OCI-LY3 (cell line): ENCODE measurements at regions not wholly inside any gene's neighbourhood (a gene's known extent, or its start where the extent isn't known, plus 50 kb on each side); places are given as distances from the start of the nearest gene placed in this dataset.
"Not testable (repeated sequence)": the region's sequence is repeated elsewhere in the genome, so short reads cannot be mapped to it uniquely, and the experiment has no call there.

Experiments
- H2AFZ ChIP-seq: fragments of 200-600, 300-600 bp; shearing (Covaris generic); 2 replicates; pipeline ENCODE4 v1.6.0; 2014; ENCODE audit warnings: antibody characterized with exemption, low read depth, low read length
- H3K27ac ChIP-seq: fragments of 200-600, 300-600 bp; sonication (generic); 2 replicates; pipeline ENCODE4 v1.5.1; 2014; ENCODE audit warnings: mild to moderate bottlenecking, low read length, moderate library complexity, mixed read lengths
- H3K27me3 ChIP-seq: fragments of 200-600, 300-600 bp; sonication (generic); 2 replicates; pipeline ENCODE4 v1.6.1; 2014; ENCODE audit warnings: low read depth, low read length, mixed read lengths
- H3K36me3 ChIP-seq: fragments of 200-600, 300-600 bp; sonication (generic); replicated peaks from 2 replicates; pipeline ENCODE3; 2014; ENCODE audit warnings: low read depth, low read length, mixed read lengths
- H3K4me1 ChIP-seq: fragments of 300-600, 200-600 bp; sonication (generic); 2 replicates; pipeline ENCODE4 v1.6.1; 2014; ENCODE audit warnings: low read length, mixed read lengths
- H3K4me2 ChIP-seq: fragments of 200-600, 300-600 bp; sonication (generic); 2 replicates; pipeline ENCODE4 v1.6.1; 2014; ENCODE audit warnings: low read length, mixed read lengths
- H3K4me3 ChIP-seq: fragments of 300-600, 200-600 bp; sonication (generic); 2 replicates; pipeline ENCODE4 v1.5.1; 2014; ENCODE audit warnings: antibody characterized with exemption, mild to moderate bottlenecking, low read length, moderate library complexity
- H3K79me2 ChIP-seq: fragments of 300-600, 200-600 bp; shearing (Covaris generic); 2 replicates; pipeline ENCODE4 v1.6.1; 2014; ENCODE audit warnings: mild to moderate bottlenecking, low read length, mixed read lengths
- H3K9ac ChIP-seq: fragments of 300-600, 200-600 bp; shearing (Covaris generic); 2 replicates; pipeline ENCODE4 v1.6.0; 2014; ENCODE audit warnings: mild to moderate bottlenecking, low read length, moderate library complexity
- H3K9me3 ChIP-seq: fragments of 200-600, 300-600 bp; shearing (Covaris generic); 2 replicates; pipeline ENCODE4 v1.6.1; 2014; ENCODE audit warnings: low read length, mixed read lengths; ENCODE audit not compliant: insufficient read depth
- H4K20me1 ChIP-seq: fragments of 200-600, 300-600 bp; sonication (generic); 2 replicates; pipeline ENCODE4 v1.6.1; 2016; ENCODE audit warnings: low read length, mixed read lengths; ENCODE audit not compliant: insufficient read depth
- EZH2phosphoT487 ChIP-seq: fragments of 200-600 bp; shearing (Covaris generic); IDR thresholded peaks from 2 replicates; pipeline ENCODE4 v1.6.1; 2018; ENCODE audit warnings: antibody characterized with exemption, mixed run types, low read depth
- TF ChIP-seq, protein P1 (sequence below): fragments of 200-600, 300-600 bp; sonication (generic); IDR thresholded peaks from 2 replicates; pipeline ENCODE4 v1.5.1; 2014; ENCODE audit warnings: antibody characterized with exemption, low read length, low read depth

DNA sequence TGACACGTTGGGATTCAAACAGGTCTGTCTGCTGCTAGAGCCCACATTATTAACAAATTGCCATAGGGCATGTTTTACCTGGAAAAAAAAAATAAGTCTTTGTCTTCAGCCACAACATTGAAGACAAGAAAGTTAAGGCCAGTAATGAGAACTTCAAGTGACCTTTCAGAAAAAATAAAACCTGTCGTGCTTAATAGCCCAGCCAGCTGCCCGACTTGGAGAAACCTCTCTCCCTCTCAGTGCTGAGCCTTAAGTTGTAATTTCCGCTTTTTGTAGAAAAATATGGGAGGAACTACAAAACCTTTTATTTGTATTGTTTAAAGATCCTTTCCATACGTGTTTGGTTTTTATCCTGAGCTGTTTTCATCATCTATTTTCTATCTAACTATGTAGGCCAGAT is 454.3 kb upstream of the SLITRK6 start:
- not testable (repeated sequence) for H3K27me3 ChIP-seq, H3K9me3 ChIP-seq, H3K4me2 ChIP-seq, H3K4me1 ChIP-seq, H3K36me3 ChIP-seq, H3K4me3 ChIP-seq, H2AFZ ChIP-seq, H3K9ac ChIP-seq, H3K27ac ChIP-seq, H3K79me2 ChIP-seq, H4K20me1 ChIP-seq

DNA sequence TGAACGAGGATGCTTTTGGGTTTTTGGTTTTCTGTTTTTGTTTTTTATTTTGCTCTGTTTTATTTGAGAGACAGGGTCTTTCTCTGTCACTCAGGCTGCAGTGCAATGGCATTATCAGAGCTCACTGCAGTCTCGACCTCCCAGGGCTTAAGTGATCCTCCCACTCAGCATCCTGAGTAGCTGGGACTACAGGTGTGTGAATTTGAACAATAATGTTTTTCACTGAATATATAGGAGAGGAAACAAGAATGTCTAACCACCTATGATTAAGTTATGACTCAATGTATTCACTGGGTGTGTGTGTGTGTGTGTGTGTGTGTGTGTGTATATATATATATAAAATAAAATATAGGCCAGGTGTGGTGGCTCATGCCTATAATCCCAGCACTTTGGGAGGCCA is 456.6 kb upstream of the SLITRK6 start:
- not testable (repeated sequence) for H3K27ac ChIP-seq, H3K27me3 ChIP-seq, H3K36me3 ChIP-seq, H3K4me1 ChIP-seq, H2AFZ ChIP-seq, H3K79me2 ChIP-seq, H4K20me1 ChIP-seq, H3K4me3 ChIP-seq, H3K4me2 ChIP-seq, H3K9me3 ChIP-seq, H3K9ac ChIP-seq

DNA sequence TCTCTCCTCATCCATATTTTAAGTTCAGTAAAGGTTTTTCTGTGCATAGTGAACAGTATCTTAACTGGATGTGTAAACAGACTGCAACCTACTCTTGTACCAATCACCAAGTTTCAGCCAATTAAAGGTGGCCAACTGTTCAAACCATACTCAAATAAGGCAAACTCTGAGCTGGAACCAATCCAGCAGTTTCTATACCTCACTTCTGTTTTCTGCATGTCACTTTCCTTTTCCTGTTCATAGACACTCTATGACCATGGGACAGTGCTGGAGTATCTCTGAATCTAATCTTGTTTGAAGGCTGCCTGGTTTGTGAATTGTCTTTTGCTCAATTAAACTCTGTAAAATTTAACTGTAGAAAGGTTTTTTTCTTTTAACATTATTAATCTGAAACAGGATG is 470.3 kb upstream of the SLITRK6 start:
- H3K4me3 ChIP-seq, result no peak overlapping the region
- H3K4me1 ChIP-seq, result no peaks in the 10 kb centered on the region
- H3K9ac ChIP-seq, result no peak overlapping the region
- no peaks in the 10 kb centered on the region for H3K36me3 ChIP-seq
- TF ChIP-seq EZH2phosphoT487, result no peak
- TF ChIP-seq, protein P1, sequence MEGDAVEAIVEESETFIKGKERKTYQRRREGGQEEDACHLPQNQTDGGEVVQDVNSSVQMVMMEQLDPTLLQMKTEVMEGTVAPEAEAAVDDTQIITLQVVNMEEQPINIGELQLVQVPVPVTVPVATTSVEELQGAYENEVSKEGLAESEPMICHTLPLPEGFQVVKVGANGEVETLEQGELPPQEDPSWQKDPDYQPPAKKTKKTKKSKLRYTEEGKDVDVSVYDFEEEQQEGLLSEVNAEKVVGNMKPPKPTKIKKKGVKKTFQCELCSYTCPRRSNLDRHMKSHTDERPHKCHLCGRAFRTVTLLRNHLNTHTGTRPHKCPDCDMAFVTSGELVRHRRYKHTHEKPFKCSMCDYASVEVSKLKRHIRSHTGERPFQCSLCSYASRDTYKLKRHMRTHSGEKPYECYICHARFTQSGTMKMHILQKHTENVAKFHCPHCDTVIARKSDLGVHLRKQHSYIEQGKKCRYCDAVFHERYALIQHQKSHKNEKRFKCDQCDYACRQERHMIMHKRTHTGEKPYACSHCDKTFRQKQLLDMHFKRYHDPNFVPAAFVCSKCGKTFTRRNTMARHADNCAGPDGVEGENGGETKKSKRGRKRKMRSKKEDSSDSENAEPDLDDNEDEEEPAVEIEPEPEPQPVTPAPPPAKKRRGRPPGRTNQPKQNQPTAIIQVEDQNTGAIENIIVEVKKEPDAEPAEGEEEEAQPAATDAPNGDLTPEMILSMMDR, result no peak
- H2AFZ ChIP-seq, result peak overlapping the region; percentile 29; the same call in 1 of the 2 replicates
- no peaks in the 10 kb centered on the region for H3K79me2 ChIP-seq
- no peaks in the 10 kb centered on the region for H3K27me3 ChIP-seq
- H3K4me2 ChIP-seq, result no peak overlapping the region
- H4K20me1 ChIP-seq, result no peaks in the 10 kb centered on the region
- H3K9me3 ChIP-seq, result no peaks in the 10 kb centered on the region
- no peak overlapping the region for H3K27ac ChIP-seq

DNA sequence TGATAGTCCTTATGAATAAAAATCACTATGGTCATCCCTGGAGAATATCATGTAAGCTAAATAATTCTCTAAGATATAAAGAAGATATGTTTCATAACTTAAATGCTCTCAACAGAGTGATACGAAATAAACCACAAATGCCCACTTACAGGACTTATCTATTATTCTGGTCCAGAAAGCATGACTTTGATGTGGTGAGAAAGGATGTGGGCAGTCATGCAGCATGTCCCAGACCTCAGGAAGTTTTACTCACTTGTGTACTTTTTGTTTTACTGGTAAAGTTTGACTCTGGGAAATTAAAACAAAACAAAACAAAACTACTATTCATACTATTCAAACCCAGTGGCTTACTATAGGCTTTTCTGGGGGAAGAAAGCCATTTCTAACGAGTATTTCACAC is 483.2 kb upstream of the SLITRK6 start:
- peaks cover 6% of the 10 kb centered on the region; the same call in 1 of the 2 replicates for H3K4me1 ChIP-seq
- 0 out of 2 replicates have a peak overlapping the region, but pooled peaks have one; percentile 7 for H3K4me2 ChIP-seq
- TF ChIP-seq, protein P1, result no peak
- TF ChIP-seq EZH2phosphoT487, result no peak
- H3K4me3 ChIP-seq, result no peak overlapping the region
- peak overlapping the region; percentile 39; the same call in 1 of the 2 replicates for H2AFZ ChIP-seq
- H3K27me3 ChIP-seq, result no peaks in the 10 kb centered on the region
- no peaks in the 10 kb centered on the region for H3K9me3 ChIP-seq
- H3K27ac ChIP-seq, result no peak overlapping the region
- no peak overlapping the region for H3K9ac ChIP-seq
- H3K79me2 ChIP-seq, result no peaks in the 10 kb centered on the region
- no peaks in the 10 kb centered on the region for H4K20me1 ChIP-seq
- H3K36me3 ChIP-seq, result no peaks in the 10 kb centered on the region

DNA sequence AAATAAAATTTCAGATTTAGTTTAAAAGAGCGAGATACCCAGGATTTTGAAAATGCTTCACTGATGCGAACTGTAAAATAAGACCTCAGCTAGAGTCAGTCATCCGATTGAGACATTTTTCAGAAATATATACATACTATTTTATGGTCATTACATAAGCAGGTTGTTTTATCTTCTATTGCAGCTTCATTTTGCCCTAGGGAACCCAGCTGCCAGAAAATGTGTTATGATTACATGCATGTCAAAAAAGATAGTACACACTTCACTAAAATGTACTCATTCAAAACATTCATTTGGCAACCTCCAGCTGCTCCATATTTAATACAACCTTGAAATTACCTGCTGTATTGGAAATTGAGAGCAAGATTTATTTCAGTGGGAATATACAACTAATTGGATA is 483.8 kb upstream of the SLITRK6 start:
- no peaks in the 10 kb centered on the region for H3K79me2 ChIP-seq
- H3K27ac ChIP-seq, result no peak overlapping the region
- H3K9ac ChIP-seq, result no peak overlapping the region
- no peaks in the 10 kb centered on the region for H3K9me3 ChIP-seq
- H3K4me2 ChIP-seq, result no peak overlapping the region
- no peaks in the 10 kb centered on the region for H4K20me1 ChIP-seq
- no peak overlapping the region for H2AFZ ChIP-seq
- no peak for TF ChIP-seq EZH2phosphoT487
- TF ChIP-seq, protein P1, result no peak
- H3K27me3 ChIP-seq, result no peaks in the 10 kb centered on the region
- peaks cover 6% of the 10 kb centered on the region; the same call in 1 of the 2 replicates for H3K4me1 ChIP-seq
- no peak overlapping the region for H3K4me3 ChIP-seq
- no peaks in the 10 kb centered on the region for H3K36me3 ChIP-seq
